ENCODE measurements at regions not wholly inside any gene's neighbourhood (a gene's known extent, or its start where the extent isn't known, plus 50 kb on each side); places are given as distances from the start of the nearest gene placed in this dataset.

- CTCF ChIA-PET = no interaction called here
- H3K4me1 Mint-ChIP-seq (ENCODE audit: low read depth, unreplicated experiment) = peaks cover 7% of the 10 kb centered on the region
- no peak overlapping the region for H3K27ac Mint-ChIP-seq (ENCODE audit: unreplicated experiment)
Measured at GRCh38 chr6:144395014-144395413, 109.9 kb downstream of the UTRN start.

DNA sequence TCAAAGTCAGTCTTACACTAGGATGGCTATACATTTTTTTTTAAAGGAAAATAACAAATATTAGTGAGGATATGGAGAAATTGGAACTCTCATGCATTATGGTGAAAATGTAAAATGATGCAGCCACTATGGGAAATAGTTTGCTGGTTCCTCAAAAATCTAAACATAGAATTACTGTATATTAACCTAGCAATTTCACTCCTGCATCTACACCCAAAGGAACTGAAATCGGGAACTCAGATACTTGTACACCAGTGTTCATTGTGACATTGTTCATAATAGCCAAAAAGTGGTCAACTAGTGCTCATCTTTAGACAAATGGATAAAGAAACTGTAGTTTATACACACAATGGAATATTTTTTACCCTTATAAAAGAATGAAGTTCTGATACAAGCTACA, 110.7 kb downstream of the UTRN start:
- no peak overlapping the region for H3K27ac Mint-ChIP-seq (ENCODE audit: unreplicated experiment)
- DNase-seq = no peak
- no peaks in the 10 kb centered on the region for H3K36me3 Mint-ChIP-seq (ENCODE audit: insufficient read depth, unreplicated experiment)
- H3K27me3 Mint-ChIP-seq (ENCODE audit: unreplicated experiment) = no peaks in the 10 kb centered on the region
- no peak for TF ChIP-seq CTCF (IDR thresholded peaks at IDR 0.05; ENCODE audit: unreplicated experiment)
- no peaks in the 10 kb centered on the region for H3K4me1 Mint-ChIP-seq (ENCODE audit: low read depth, unreplicated experiment)
- H3K9me3 Mint-ChIP-seq (ENCODE audit: low read depth, unreplicated experiment) = no peaks in the 10 kb centered on the region
- CTCF ChIA-PET = no interaction called here
- H3K4me3 Mint-ChIP-seq (ENCODE audit: low read depth, unreplicated experiment) = no peak overlapping the region
- BruUV-seq (replicated peaks) = no TSS peak
- intact Hi-C loops (cut with micrococcal nuclease; ENCODE audit: unreplicated experiment) = no loop called here

More at GRCh38 chr6:144395014-144395413, 109.9 kb downstream of the UTRN start:
- Mint-ChIP-seq H3K4me3 (ENCODE audit: low read depth, unreplicated experiment) (no peak overlapping the region), H3K9me3 (ENCODE audit: low read depth, unreplicated experiment) (no peaks in the 10 kb centered on the region), H3K36me3 (ENCODE audit: insufficient read depth, unreplicated experiment) (no peaks in the 10 kb centered on the region), H3K27me3 (ENCODE audit: unreplicated experiment) (no peaks in the 10 kb centered on the region)
- intact Hi-C loops (cut with micrococcal nuclease; ENCODE audit: unreplicated experiment) = no loop called here
- TF ChIP-seq CTCF (IDR thresholded peaks at IDR 0.05; ENCODE audit: unreplicated experiment) = no peak
- DNase-seq = no peak
- no TSS peak for BruUV-seq (replicated peaks)

DNA sequence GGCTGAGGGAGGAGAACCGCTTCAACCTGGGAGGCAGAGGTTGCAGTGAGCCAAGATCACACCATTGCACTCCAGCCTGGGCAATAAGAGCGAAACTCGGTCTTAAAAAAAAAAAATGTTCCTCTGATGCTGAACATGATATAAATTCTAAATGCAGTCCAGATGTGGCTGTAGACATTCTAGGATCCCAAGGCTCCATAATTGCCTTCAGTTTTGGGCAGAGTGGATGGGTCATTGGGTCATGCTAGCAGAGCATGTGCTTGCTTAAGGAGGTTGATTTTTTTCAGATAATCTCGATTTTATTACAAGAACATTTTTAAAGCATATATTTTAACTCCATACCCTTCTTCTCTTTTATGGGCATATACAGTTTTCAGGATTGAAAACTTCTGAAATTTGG, 112.0 kb downstream of the UTRN start:
- CTCF ChIA-PET = no interaction called here
- DNase-seq = no peak
- Mint-ChIP-seq H3K27ac (ENCODE audit: unreplicated experiment) (no peak overlapping the region), H3K27me3 (ENCODE audit: unreplicated experiment) (no peaks in the 10 kb centered on the region), H3K4me1 (ENCODE audit: low read depth, unreplicated experiment) (no peaks in the 10 kb centered on the region), H3K9me3 (ENCODE audit: low read depth, unreplicated experiment) (no peaks in the 10 kb centered on the region), H3K4me3 (ENCODE audit: low read depth, unreplicated experiment) (no peak overlapping the region), H3K36me3 (ENCODE audit: insufficient read depth, unreplicated experiment) (no peaks in the 10 kb centered on the region)
- no peak for TF ChIP-seq CTCF (IDR thresholded peaks at IDR 0.05; ENCODE audit: unreplicated experiment)
- no TSS peak for BruUV-seq (replicated peaks)
- intact Hi-C loops (cut with micrococcal nuclease; ENCODE audit: unreplicated experiment) = no loop called here

GRCh38 chr6:144400321-144400720, 115.2 kb downstream of the UTRN start:
- Mint-ChIP-seq H3K36me3 (ENCODE audit: insufficient read depth, unreplicated experiment) (no peaks in the 10 kb centered on the region), H3K9me3 (ENCODE audit: low read depth, unreplicated experiment) (no peaks in the 10 kb centered on the region), H3K4me3 (ENCODE audit: low read depth, unreplicated experiment) (no peak overlapping the region), H3K27ac (ENCODE audit: unreplicated experiment) (no peak overlapping the region), H3K4me1 (ENCODE audit: low read depth, unreplicated experiment) (no peaks in the 10 kb centered on the region), H3K27me3 (ENCODE audit: unreplicated experiment) (no peaks in the 10 kb centered on the region)
- no TSS peak for BruUV-seq (replicated peaks)
- intact Hi-C loops (cut with micrococcal nuclease; ENCODE audit: unreplicated experiment) = no loop called here
- no peak for TF ChIP-seq CTCF (IDR thresholded peaks at IDR 0.05; ENCODE audit: unreplicated experiment)
- DNase-seq = no peak
- CTCF ChIA-PET = no interaction called here
